HFF-Myc (cell line): ENCODE measurements at regions not wholly inside any gene's neighbourhood (a gene's known extent, or its start where the extent isn't known, plus 50 kb on each side); places are given as distances from the start of the nearest gene placed in this dataset.

ENCODE experiments used
- DNase-seq: peaks from one replicate; pipeline ENCODE4 v3.0.0-alpha.2; 2011; ENCODE audit warnings: low read depth; ENCODE audit errors: extremely low read depth
- H3K4me3 ChIP-seq: replicated peaks from 2 replicates; pipeline ENCODE4 v1.5.1; 2011; ENCODE audit warnings: low read depth, mild to moderate bottlenecking, control low read depth, low read length
- TF ChIP-seq, protein P1 (sequence below): IDR thresholded peaks from 2 replicates; pipeline ENCODE4 v1.5.1; 2012; ENCODE audit warnings: mild to moderate bottlenecking, low read depth, low read length, control low read depth; ENCODE audit errors: missing control alignments

DNA sequence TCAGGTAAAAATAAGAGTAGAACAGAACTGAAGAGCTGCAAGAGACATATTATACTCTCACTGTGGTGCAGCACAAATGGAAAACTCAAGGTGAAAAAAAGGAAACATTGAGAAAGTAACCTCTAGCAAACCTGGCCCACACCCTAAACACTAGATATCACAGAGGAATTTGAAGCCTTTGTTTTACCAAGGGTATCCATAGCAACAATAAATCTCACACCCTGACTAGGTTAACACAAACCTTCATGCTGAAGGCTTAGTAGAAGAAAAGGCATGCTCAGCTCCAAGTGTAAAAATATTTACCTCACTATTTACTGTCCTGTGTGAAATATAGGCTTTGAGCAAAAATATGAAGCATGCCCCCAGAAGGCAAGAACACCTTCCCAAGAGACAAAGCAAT, 61.9 kb upstream of the TAB3 start:
- H3K4me3 ChIP-seq: no peak overlapping the region
- no peak for DNase-seq
- TF ChIP-seq, protein P1, sequence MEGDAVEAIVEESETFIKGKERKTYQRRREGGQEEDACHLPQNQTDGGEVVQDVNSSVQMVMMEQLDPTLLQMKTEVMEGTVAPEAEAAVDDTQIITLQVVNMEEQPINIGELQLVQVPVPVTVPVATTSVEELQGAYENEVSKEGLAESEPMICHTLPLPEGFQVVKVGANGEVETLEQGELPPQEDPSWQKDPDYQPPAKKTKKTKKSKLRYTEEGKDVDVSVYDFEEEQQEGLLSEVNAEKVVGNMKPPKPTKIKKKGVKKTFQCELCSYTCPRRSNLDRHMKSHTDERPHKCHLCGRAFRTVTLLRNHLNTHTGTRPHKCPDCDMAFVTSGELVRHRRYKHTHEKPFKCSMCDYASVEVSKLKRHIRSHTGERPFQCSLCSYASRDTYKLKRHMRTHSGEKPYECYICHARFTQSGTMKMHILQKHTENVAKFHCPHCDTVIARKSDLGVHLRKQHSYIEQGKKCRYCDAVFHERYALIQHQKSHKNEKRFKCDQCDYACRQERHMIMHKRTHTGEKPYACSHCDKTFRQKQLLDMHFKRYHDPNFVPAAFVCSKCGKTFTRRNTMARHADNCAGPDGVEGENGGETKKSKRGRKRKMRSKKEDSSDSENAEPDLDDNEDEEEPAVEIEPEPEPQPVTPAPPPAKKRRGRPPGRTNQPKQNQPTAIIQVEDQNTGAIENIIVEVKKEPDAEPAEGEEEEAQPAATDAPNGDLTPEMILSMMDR: no peak

DNA sequence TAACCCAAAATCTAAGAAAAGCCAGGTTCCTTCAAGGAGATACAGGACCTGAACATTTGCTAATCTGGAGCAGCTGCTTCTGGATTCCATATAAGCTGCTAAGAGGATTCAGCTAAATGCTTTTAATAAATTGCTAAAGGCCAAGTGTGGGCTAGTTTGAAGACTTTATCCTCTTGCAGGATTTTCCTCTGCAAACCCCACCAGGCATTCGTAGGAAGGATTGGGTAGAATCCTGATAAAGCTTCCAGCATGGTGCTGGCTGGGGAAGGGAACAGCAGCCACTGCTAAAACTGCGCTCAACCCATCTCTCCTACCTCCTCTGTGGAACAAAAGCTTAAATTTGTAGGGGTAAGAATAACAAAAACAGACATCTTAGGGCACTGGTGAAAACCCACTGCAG, 61.3 kb upstream of the TAB3 start:
- H3K4me3 ChIP-seq: no peak overlapping the region
- DNase-seq: no peak
- TF ChIP-seq, protein P1: no peak

DNA sequence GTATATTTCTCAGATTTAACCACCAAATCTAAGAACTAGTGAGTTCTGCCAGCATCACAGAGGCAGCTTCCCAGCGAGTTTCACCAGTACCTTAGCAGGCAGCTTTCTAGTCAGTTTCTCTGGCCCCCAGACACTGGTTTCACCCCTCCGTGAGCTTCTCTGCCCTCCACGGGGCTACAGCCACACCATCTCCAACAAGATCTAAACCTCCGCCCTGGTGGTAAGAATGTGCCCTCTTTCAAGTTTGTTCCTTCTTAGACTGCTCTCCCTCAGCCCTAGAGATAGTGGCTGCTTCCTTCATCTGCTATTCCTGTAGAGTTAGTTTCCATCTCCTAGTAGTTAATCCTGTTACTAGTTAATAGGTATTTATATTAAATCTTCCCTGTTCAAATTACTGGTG, 60.5 kb upstream of the TAB3 start:
- H3K4me3 ChIP-seq: no peak overlapping the region
- TF ChIP-seq, protein P1: no peak
- DNase-seq: no peak

DNA sequence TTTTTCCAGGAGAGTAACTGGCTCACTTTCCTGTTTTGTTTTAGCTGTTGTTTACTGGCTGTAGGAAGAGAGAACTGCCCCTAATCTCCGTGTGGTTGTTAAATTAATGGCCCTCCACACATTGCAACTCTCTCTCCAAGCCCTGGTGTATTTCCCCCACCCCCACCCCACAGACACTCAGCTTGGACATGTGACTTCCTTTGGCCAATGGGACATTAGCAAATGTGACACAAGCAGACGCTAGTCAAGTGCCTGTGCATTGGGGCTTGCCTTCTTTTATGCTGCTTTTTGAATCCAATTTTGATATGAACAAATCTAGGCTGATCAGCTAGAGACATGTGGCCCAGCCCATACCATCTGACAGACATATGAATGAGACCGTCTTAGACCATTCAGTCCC, 59.6 kb upstream of the TAB3 start:
- no peak for DNase-seq
- TF ChIP-seq, protein P1: no peak

DNA sequence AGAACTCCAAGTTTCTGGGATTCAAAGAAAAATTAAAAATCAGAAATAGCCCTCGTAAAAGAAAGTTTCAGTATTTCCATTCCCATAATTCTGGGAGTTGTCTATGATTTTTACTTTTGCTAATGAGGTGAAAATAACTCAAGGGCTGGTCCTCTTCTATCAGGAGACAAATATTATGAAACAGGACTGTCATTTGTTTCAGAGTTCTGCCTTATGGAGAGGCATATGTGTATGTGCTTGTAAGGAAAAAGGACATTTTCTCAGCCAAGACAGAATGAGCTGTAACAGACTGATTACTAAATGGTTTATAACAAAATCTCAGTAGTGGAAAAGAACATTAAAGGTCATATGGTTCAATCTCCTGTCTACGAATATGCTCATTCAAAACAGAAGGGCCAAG, 59.0 kb upstream of the TAB3 start:
- no peak overlapping the region for H3K4me3 ChIP-seq
- no peak for DNase-seq
- TF ChIP-seq, protein P1: no peak

More for the DNA sequence above, 59.6 kb upstream of the TAB3 start:
- no peak overlapping the region for H3K4me3 ChIP-seq

DNA sequence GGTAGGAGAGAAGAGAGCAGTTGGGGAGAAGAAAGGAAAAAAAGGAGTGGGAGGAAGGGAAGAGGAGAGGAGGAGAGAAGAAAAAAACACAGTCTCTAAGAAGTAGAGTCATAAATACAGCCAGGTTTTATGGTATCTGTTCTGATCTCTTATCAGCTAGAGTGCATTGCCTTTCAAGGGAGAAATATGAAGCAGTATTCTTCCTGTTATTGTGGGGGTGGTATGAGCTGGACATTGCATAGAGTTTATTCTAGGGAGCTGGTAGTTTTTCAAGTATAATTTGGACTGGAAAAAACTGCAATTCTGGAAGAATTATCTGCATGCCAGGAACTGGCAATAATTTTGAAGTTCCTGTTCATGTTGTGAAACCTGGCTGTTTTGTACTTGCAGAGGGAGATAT, 54.9 kb upstream of the TAB3 start:
- no peak overlapping the region for H3K4me3 ChIP-seq
- TF ChIP-seq, protein P1: no peak
- DNase-seq: no peak

DNA sequence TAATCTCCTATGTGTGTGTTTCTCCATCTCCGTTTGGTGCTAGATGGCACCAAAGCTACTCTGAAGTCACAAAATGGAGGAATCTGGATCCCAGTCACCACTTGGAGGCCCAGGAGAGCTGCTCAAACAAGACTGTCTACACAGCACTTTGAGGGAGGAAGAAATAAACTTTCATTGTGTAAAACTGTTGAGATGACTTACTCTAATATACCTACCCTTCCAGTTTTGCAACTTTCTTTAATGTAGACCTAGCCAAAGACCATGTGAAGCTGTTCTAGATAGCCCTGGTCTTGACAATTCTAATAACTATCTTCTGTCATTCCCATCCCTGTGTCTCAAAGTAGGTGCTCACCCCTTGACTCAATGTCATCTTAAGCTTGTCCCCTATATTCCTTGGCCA, 52.8 kb upstream of the TAB3 start:
- no peak for DNase-seq
- TF ChIP-seq, protein P1: no peak
- no peak overlapping the region for H3K4me3 ChIP-seq
